Ishikawa (cell line): ENCODE measurements at regions not wholly inside any gene's neighbourhood (a gene's known extent, or its start where the extent isn't known, plus 50 kb on each side); places are given as distances from the start of the nearest gene placed in this dataset.

Source experiments
- CEBPB ChIP-seq: IDR thresholded peaks from 2 replicates; pipeline ENCODE4 v1.6.1; 2012
- CREB1 ChIP-seq: IDR thresholded peaks from 2 replicates; pipeline ENCODE4 v1.6.1; 2012; ENCODE audit warnings: low read depth
- EP300 ChIP-seq: IDR thresholded peaks from 2 replicates; pipeline ENCODE4 v1.6.1; 2012; ENCODE audit warnings: borderline replicate concordance
- RAD21 ChIP-seq: IDR thresholded peaks from 2 replicates; pipeline ENCODE4 v1.6.1; 2012; ENCODE audit warnings: low read depth
- REST ChIP-seq: IDR thresholded peaks from 2 replicates; pipeline ENCODE4 v1.6.1; 2012; ENCODE audit warnings: low read depth, mild to moderate bottlenecking
- TAF1 ChIP-seq: IDR thresholded peaks from 2 replicates; pipeline ENCODE4 v1.6.1; 2012; ENCODE audit warnings: low read depth, mild to moderate bottlenecking
- TCF12 ChIP-seq: IDR thresholded peaks from 2 replicates; pipeline ENCODE4 v1.6.1; 2012; ENCODE audit warnings: low read depth
- YY1 ChIP-seq: IDR thresholded peaks from 2 replicates; pipeline ENCODE4 v1.6.1; 2012; ENCODE audit warnings: low read depth

GRCh38 chr3:178095522-178095921 is 440.7 kb upstream of the KCNMB2 start:
- TF ChIP-seq EP300 (no peak), CEBPB (no peak), TAF1 (no peak), RAD21 (no peak), CREB1 (no peak), YY1 (no peak), REST (no peak), TCF12 (no peak)
